DND-41 (cell line): ENCODE measurements at regions not wholly inside any gene's neighbourhood (a gene's known extent, or its start where the extent isn't known, plus 50 kb on each side); places are given as distances from the start of the nearest gene placed in this dataset.

Experiments used
- ATAC-seq: fragments of 200-7000 bp; cut with Tn5 transposase; 3 replicates; pipeline ENCODE4 v1.9.1; 2021; ENCODE audit warnings: low read depth; ENCODE audit not compliant: insufficient read depth
- DNase-seq: peaks from one replicate; pipeline ENCODE4 v3.0.0-alpha.2; 2020
- H2AFZ ChIP-seq: 2 replicates; pipeline ENCODE4 v1.6.0; 2012; ENCODE audit warnings: low read depth, low read length
- H3K27ac ChIP-seq: 2 replicates; pipeline ENCODE4 v1.5.1; 2012; ENCODE audit warnings: low read length, inconsistent platforms
- H3K27me3 ChIP-seq: fragments of 200-600 bp; sonication (generic); 2 replicates; pipeline ENCODE4 v1.6.0; 2012; ENCODE audit warnings: low read length, mild to moderate bottlenecking, inconsistent platforms; ENCODE audit not compliant: insufficient read depth, poor library complexity
- H3K36me3 ChIP-seq: 2 replicates; pipeline ENCODE4 v1.5.1; 2012; ENCODE audit warnings: low read length, inconsistent platforms; ENCODE audit not compliant: insufficient read depth
- H3K4me1 ChIP-seq: 2 replicates; pipeline ENCODE4 v1.5.1; 2012; ENCODE audit warnings: mild to moderate bottlenecking, low read length; ENCODE audit not compliant: insufficient read depth
- H3K4me2 ChIP-seq: 2 replicates; pipeline ENCODE4 v1.6.0; 2012; ENCODE audit warnings: mild to moderate bottlenecking, moderate library complexity, low read length, inconsistent platforms; ENCODE audit not compliant: insufficient read depth
- H3K4me3 ChIP-seq, 2 experiments: fragments of 200-600 bp in 1 of 2; shearing (Covaris generic) in 1 of 2; 2 replicates each; pipeline ENCODE4 v1.5.1; 2012 to 2016; ENCODE audit warnings: inconsistent platforms in 2 of 2, low read length in 2 of 2, mild to moderate bottlenecking in 2 of 2, low read depth in 1 of 2, moderate library complexity in 1 of 2
- H3K79me2 ChIP-seq: 2 replicates; pipeline ENCODE4 v1.6.0; 2012; ENCODE audit warnings: low read length, inconsistent platforms; ENCODE audit not compliant: insufficient read depth
- H3K9ac ChIP-seq: 2 replicates; pipeline ENCODE4 v1.6.0; 2012; ENCODE audit warnings: low read depth, mild to moderate bottlenecking, inconsistent platforms, low read length, moderate library complexity
- H3K9me3 ChIP-seq: 2 replicates; pipeline ENCODE4 v1.5.1; 2012; ENCODE audit warnings: low read length, moderate library complexity, mild to moderate bottlenecking, inconsistent platforms; ENCODE audit not compliant: insufficient read depth, severe bottlenecking
- H4K20me1 ChIP-seq: 2 replicates; pipeline ENCODE4 v1.6.0; 2012; ENCODE audit warnings: low read length; ENCODE audit not compliant: insufficient read depth
- EZH2 ChIP-seq: IDR thresholded peaks from 3 replicates; pipeline ENCODE4 v1.6.1; 2012; ENCODE audit warnings: borderline replicate concordance, low read depth, mild to moderate bottlenecking, moderate library complexity, low read length, inconsistent platforms; ENCODE audit not compliant: severe bottlenecking
- TF ChIP-seq, protein P1 (sequence below): IDR thresholded peaks from 2 replicates; pipeline ENCODE4 v1.5.1; 2012; ENCODE audit warnings: borderline replicate concordance, low read length, moderate library complexity, mild to moderate bottlenecking; ENCODE audit not compliant: poor library complexity, severe bottlenecking; ENCODE audit errors: extremely low read depth

DNA sequence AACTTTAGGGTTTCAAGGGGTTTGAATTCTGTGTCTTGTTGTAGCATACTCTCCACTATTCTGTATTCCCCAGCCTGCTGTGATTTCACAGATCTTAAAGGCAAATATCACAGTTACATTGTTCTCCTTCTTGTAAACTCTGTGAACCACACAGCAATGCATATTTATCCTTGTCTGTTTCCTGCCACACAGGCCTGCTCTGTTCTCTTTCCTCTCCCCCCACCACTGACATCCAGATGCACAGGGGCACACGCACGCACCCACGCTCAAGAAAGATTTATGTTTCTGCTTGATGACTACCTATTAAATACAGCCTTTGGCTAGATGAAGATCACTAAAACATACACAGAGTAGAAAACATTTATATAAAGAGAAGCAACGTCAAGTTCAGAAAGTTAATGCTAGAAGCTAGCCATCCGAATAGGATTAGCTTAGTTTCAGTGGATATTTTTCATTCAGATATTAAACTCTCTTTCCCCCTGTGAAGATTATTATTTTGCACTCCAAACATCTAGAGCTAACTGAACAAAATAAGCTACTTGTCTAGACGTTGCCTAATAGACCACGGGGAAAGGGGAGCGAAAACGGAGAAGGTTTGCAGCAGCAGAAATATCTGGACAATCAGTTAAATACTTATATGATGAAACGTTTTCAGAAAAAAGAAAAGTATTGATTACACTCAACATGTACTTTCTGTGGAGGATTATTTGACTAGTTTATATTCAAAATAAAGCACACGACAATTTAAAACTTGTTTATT is 193.1 kb upstream of the SEMA3C start:
- Histone ChIP-seq H3K4me1 (no peaks in the 10 kb centered on the region), H3K79me2 (no peaks in the 10 kb centered on the region), H4K20me1 (no peaks in the 10 kb centered on the region), H3K36me3 (no peaks in the 10 kb centered on the region), H3K4me3 (no peak overlapping the region), H3K27ac (no peak overlapping the region), H2AFZ (no peak overlapping the region), H3K9ac (no peak overlapping the region), H3K9me3 (no peaks in the 10 kb centered on the region), H3K4me2 (no peak overlapping the region), H3K27me3 (no peaks in the 10 kb centered on the region)
- DNase-seq, result no peak
- TF ChIP-seq, protein P1, sequence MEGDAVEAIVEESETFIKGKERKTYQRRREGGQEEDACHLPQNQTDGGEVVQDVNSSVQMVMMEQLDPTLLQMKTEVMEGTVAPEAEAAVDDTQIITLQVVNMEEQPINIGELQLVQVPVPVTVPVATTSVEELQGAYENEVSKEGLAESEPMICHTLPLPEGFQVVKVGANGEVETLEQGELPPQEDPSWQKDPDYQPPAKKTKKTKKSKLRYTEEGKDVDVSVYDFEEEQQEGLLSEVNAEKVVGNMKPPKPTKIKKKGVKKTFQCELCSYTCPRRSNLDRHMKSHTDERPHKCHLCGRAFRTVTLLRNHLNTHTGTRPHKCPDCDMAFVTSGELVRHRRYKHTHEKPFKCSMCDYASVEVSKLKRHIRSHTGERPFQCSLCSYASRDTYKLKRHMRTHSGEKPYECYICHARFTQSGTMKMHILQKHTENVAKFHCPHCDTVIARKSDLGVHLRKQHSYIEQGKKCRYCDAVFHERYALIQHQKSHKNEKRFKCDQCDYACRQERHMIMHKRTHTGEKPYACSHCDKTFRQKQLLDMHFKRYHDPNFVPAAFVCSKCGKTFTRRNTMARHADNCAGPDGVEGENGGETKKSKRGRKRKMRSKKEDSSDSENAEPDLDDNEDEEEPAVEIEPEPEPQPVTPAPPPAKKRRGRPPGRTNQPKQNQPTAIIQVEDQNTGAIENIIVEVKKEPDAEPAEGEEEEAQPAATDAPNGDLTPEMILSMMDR, result no peak
- TF ChIP-seq EZH2, result no peak
- ATAC-seq, result no peak

DNA sequence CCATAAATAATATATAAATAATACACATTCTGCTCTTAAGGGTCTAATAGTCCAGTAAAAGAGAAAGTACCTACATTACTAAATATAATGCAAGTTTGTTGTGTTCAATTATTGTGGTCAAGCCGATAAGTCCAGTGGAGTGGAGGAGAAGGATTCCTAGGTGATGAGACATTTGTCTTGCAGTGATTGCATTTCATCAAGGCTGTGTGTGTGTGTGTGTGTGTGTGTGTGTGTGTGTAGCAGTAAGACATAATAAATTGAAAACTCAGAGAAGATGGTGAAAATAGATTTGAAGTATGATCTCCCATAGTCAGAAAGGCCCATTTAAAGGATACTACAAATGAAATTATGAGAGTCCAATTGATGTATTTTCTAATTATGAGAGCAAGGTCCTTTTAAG is 192.5 kb upstream of the SEMA3C start:
- H2AFZ ChIP-seq, result no peak overlapping the region
- no peak overlapping the region for H3K4me3 ChIP-seq
- TF ChIP-seq, protein P1, result no peak
- no peak for TF ChIP-seq EZH2
- H3K4me1 ChIP-seq, result no peaks in the 10 kb centered on the region
- no peak overlapping the region for H3K9ac ChIP-seq
- no peaks in the 10 kb centered on the region for H4K20me1 ChIP-seq
- H3K36me3 ChIP-seq, result no peaks in the 10 kb centered on the region
- no peaks in the 10 kb centered on the region for H3K79me2 ChIP-seq
- no peaks in the 10 kb centered on the region for H3K9me3 ChIP-seq
- H3K27ac ChIP-seq, result no peak overlapping the region
- no peaks in the 10 kb centered on the region for H3K27me3 ChIP-seq
- no peak overlapping the region for H3K4me2 ChIP-seq
- DNase-seq, result no peak
- ATAC-seq, result no peak

DNA sequence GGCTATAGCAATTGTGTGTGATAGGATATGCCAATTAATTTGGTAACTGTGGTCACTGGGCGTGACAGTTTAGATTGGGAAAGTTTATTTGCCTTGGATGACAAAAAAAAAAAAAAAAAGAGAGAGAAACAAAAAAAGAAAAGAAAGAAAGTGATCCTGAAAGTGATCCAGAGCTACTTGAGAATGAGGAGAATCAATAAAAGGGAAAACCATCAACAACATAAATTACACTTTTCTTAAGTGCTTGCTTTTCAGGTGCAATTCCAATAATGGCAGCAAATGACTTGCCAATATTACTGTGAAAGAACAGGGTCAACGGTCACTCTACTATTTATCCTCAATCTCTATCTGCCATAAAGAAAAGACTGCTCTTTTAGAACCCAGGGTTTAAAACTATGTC is 191.8 kb upstream of the SEMA3C start:
- no peak overlapping the region for H3K27ac ChIP-seq
- no peaks in the 10 kb centered on the region for H3K79me2 ChIP-seq
- no peaks in the 10 kb centered on the region for H3K27me3 ChIP-seq
- no peak for TF ChIP-seq EZH2
- TF ChIP-seq, protein P1, result no peak
- no peak overlapping the region for H3K4me2 ChIP-seq
- no peaks in the 10 kb centered on the region for H3K9me3 ChIP-seq
- no peak overlapping the region for H3K4me3 ChIP-seq
- H3K4me1 ChIP-seq, result no peaks in the 10 kb centered on the region
- no peaks in the 10 kb centered on the region for H4K20me1 ChIP-seq
- no peaks in the 10 kb centered on the region for H3K36me3 ChIP-seq
- ATAC-seq (no peak), DNase-seq (no peak)
- no peak overlapping the region for H3K9ac ChIP-seq
- no peak overlapping the region for H2AFZ ChIP-seq
